ENCODE measurements at regions not wholly inside any gene's neighbourhood (a gene's known extent, or its start where the extent isn't known, plus 50 kb on each side); places are given as distances from the start of the nearest gene placed in this dataset.

DNA sequence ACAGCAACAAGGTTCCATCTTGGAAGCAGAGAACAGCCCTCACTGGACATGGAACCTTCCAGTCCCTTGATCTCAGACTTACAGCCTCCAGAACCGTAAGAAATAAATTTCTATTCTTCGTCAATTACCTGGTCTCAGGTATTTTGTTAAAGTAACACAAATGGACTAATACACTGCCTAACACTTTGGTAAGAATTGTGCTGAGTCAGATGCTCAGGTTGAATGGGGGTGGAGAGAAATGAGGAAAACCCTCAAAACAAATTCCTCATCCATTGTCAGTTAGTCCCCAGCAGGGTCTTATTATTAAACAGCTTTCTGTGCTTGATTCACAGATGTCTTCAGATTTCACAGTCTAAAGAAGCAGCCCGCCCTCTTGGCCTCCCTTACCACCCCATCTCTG, 306.2 kb upstream of the SLCO3A1 start:
- no peak overlapping the region for H3K4me3 ChIP-seq (replicated peaks; ENCODE audit: low read depth, low read length)
- DNase-seq (ENCODE audit: low read depth), result no peak
- TF ChIP-seq, protein P1, sequence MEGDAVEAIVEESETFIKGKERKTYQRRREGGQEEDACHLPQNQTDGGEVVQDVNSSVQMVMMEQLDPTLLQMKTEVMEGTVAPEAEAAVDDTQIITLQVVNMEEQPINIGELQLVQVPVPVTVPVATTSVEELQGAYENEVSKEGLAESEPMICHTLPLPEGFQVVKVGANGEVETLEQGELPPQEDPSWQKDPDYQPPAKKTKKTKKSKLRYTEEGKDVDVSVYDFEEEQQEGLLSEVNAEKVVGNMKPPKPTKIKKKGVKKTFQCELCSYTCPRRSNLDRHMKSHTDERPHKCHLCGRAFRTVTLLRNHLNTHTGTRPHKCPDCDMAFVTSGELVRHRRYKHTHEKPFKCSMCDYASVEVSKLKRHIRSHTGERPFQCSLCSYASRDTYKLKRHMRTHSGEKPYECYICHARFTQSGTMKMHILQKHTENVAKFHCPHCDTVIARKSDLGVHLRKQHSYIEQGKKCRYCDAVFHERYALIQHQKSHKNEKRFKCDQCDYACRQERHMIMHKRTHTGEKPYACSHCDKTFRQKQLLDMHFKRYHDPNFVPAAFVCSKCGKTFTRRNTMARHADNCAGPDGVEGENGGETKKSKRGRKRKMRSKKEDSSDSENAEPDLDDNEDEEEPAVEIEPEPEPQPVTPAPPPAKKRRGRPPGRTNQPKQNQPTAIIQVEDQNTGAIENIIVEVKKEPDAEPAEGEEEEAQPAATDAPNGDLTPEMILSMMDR (IDR thresholded peaks at IDR 0.05; ENCODE audit: low read length, missing control alignments), result no peak

DNA sequence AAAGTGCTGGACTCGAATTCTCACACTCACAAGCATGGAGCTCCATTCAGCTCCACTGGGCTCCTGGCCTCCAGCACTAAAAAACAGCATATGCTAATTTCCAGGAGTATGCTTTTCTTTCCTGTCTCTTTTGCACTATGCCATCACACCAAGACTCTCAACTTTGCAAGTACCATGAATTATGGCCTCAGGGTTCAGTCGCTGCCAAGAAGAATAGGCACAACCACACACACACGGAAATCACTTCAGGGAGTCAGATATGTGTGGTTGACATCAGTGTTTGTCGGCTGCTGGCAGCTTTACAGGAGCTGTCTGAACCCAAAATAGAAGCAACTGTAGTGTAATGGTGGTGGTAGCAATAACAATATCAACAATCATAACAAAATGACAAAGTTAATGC, 305.0 kb upstream of the SLCO3A1 start:
- no peak overlapping the region for H3K4me3 ChIP-seq (replicated peaks; ENCODE audit: low read depth, low read length)
- DNase-seq (ENCODE audit: low read depth), result peak; percentile 5
- TF ChIP-seq, protein P1 (IDR thresholded peaks at IDR 0.05; ENCODE audit: low read length, missing control alignments), result no peak

DNA sequence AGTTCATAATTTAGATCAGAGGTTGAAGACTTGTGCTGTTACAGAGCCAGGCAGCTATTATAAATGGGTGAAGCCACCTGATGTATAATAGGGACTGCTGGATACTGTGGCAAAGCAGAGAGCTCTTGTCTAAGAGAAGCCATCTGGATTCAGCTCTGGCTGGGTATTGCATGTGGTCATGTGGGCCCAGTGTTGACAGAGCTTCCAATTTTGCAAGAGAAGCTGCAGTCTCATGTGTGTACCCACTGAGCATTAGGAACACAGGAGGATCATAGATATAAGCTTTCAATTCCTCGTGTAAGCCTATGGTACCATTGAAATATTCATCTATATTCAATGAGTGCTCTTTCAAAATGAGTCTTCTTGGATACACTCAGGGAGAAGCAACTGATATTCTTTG, 303.9 kb upstream of the SLCO3A1 start:
- no peak for DNase-seq (ENCODE audit: low read depth)
- TF ChIP-seq, protein P1 (IDR thresholded peaks at IDR 0.05; ENCODE audit: low read length, missing control alignments), result no peak

DNA sequence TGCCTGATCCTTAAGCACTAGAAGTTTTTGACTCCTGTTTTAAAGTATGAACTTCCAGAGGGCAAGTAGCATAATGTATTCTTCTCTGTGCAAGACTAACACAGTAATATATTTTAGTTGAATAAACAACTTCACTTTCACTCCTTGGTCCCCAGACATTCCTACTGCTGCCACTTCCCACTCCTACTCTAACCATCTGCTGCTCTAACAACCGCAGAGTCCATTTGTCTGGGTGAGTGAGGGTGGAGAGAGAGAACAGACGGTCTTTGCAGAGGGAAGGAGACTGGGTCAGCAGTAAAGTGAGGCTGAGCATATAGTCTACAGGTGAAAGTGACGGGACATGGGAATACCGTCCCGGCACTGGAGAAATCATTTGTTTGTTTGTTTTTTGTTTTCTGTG, 301.0 kb upstream of the SLCO3A1 start:
- no peak for DNase-seq (ENCODE audit: low read depth)
- H3K4me3 ChIP-seq (replicated peaks; ENCODE audit: low read depth, low read length), result no peak overlapping the region
- TF ChIP-seq, protein P1 (IDR thresholded peaks at IDR 0.05; ENCODE audit: low read length, missing control alignments), result no peak

More for the DNA sequence above, 303.9 kb upstream of the SLCO3A1 start:
- H3K4me3 ChIP-seq (replicated peaks; ENCODE audit: low read depth, low read length), result no peak overlapping the region

DNA sequence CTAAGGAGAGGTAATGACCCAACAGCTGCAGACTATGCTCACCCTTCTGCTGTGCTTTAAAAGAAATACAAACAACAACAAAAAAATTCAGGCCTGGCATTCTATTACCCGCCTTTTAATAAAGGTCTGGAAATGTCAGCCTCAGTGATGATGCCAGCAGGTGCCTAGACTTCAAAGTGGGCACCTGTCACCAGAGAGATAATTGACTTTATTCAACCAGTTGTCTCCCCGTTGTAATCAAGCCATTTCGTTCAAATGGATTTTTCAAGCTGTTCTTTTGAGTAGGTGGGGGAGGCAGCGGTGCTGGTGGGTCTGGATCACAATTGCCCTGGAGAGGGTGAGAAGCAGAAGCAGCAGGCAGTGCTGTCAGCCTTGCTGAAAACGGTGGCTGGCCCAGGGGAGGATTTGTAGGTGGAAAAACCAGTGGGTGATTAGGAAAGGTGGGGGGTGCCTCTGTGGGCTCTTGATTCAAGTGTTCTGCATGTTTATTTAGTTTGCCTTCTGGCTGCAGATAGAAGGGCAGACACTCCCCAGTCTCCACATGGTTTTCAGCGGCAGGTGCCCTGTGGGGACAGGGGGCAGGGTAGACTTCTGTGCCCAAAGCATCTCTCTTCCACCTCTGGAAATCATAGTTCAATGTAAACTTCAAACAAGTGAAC, 300.2 kb upstream of the SLCO3A1 start:
- DNase-seq (ENCODE audit: low read depth), result no peak
- no peak overlapping the region for H3K4me3 ChIP-seq (replicated peaks; ENCODE audit: low read depth, low read length)
- TF ChIP-seq, protein P1 (IDR thresholded peaks at IDR 0.05; ENCODE audit: low read length, missing control alignments), result no peak

DNA sequence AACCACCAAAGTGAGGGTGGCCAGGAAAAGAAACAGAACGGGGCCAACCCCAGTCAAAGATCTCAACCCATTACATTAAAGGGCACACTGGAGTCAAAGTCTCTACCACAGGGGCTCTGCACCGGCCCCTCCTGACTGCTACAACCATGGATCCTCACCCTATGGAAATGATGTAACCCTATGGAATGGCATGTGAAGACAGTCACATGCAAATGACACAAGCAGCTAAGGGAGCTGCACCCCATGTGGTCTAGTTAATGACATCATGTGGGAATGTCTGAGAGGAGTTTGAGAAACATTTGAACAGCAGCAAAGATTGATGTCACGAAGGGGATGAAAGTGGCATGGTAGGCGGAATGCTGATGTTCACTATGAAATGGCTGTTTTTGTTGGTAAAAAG, 298.2 kb upstream of the SLCO3A1 start:
- TF ChIP-seq, protein P1 (IDR thresholded peaks at IDR 0.05; ENCODE audit: low read length, missing control alignments), result no peak
- H3K4me3 ChIP-seq (replicated peaks; ENCODE audit: low read depth, low read length), result no peak overlapping the region
- DNase-seq (ENCODE audit: low read depth), result no peak

DNA sequence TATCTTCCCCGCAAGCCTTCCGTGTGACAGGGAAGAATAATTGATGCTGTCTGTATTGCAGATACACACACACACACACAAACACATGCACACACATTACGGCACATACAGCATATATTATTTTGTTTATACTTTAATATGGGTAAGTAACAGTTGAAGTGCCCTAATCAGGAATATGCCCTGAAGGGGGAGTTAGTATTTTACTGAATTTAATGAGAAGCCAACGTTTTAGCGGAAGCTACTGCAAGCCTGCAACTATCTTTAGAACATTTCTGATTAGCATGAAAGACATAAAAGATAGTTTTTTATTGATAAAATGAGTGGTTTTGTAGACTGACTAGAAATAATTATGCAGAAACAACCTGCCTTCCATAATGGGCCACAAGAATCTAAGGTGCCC, 296.6 kb upstream of the SLCO3A1 start:
- DNase-seq (ENCODE audit: low read depth), result no peak
- no peak overlapping the region for H3K4me3 ChIP-seq (replicated peaks; ENCODE audit: low read depth, low read length)
- TF ChIP-seq, protein P1 (IDR thresholded peaks at IDR 0.05; ENCODE audit: low read length, missing control alignments), result no peak

All from fibroblast of pulmonary artery (primary cell).